ENCODE measurements at regions not wholly inside any gene's neighbourhood (a gene's known extent, or its start where the extent isn't known, plus 50 kb on each side); places are given as distances from the start of the nearest gene placed in this dataset.

- no peak for DNase-seq
Observed at GRCh38 chr1:184141361-184141880, 89.9 kb downstream of the TSEN15 start.

GRCh38 chr1:184143449-184143848 lies 91.9 kb downstream of the TSEN15 start:
- no peak for DNase-seq

DNA sequence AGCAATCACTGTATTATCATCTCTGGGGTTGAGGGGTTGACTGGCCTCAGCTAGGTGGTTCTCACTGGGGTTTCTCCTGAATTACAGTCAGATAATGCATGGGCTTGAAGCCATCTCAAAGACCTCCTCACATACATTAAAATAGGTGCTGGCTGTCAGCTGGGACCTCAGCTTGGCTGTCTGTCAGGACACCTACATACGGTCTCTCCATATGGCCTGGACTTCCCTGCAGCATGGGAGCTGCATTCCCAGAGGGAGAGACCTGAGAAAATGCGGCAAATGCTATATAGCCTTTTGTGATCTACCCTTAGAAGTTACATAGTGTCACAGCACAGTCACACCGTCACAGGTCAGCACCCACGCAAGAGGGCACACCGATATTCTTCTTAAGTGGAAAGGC lies 93.6 kb downstream of the TSEN15 start:
- DNase-seq, result no peak

- no peak for DNase-seq
Observed at GRCh38 chr1:184146202-184146601, 94.7 kb downstream of the TSEN15 start.

GRCh38 chr1:184150776-184151531 lies 99.4 kb downstream of the TSEN15 start:
- DNase-seq, result no peak

GRCh38 chr1:184152434-184152898 lies 100.9 kb downstream of the TSEN15 start:
- no peak for DNase-seq

GRCh38 chr1:184152974-184153373 lies 101.4 kb downstream of the TSEN15 start:
- DNase-seq, result no peak

DNA sequence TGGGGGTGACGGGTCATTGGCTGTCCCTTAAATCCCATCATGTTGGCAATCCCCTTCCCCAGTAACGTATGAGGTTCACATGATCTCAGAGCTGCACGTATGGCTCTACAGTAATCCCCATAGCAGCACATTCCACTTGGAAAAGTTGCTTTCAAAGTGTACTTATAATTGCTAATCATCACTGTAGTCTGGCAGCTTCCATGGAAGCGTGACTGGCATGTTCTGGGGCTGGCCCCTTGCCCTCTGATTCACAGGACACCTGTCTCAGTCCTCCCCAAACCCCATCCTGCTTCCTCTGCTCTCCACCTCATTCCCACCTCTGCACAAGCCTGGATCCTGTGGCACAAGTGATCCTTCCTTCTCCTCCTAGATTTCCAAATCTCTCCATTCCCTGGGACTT lies 102.2 kb downstream of the TSEN15 start:
- DNase-seq, result no peak

- no peak for DNase-seq
Observed at GRCh38 chr1:184156521-184157393, 105.2 kb downstream of the TSEN15 start.

DNA sequence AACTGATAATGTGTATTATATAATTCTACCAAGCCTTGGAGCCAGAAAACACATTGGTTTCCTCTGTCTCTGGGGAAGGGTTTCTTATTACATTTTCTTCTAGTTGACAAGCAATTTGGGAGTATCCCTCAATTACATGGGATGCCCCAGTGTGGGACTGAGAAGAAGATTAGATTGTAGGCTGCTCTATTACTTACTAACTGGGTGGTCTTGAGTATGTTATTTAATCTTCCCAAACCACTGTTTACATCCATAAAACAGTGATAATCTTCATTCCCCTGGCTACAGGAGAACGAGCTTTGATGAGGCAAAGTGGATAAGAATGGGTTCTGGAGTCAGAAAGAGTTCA lies 105.8 kb downstream of the TSEN15 start:
- DNase-seq, result no peak

DNA sequence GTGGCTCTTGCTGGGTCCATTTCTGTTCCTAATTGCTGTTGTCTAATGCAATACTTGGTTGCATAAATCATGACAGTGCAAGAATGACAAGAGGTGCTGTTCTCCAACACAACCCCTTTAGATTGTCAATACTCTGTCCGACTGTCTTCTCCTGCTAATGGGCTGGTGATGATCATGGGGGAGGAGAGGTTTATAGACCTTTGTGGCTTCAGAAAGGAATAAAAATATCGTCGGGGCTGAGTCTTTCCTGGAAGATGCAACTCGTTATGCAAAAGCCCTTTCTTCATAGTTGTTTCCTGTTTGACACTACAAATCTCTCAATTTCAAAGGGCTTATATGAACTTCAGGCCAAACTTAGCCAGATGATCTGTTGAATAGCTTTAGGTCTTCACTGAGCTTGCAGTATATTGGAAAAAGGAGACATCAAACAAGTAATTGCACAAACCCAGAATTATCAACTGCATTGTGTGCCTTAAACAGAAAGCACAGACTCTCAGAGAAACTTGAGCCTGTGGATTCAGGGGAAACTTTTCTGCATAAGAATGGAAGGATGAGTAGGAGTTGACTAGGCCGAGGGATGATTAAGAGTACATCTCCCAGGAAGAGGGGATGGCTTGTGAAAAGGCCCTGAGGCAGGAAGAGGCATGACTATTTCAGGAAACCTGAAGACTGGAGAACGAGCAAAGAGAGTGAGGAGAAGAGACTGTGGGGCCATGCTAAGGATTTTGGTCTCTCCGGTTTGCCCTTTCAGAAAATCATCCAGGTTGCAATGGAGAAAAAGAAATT lies 107.6 kb downstream of the TSEN15 start:
- no peak for DNase-seq

GRCh38 chr1:184160236-184160635 lies 108.7 kb downstream of the TSEN15 start:
- no peak for DNase-seq

GRCh38 chr1:184161071-184161698 lies 109.7 kb downstream of the TSEN15 start:
- DNase-seq, result no peak

GRCh38 chr1:184162281-184162680 lies 110.8 kb downstream of the TSEN15 start:
- DNase-seq, result no peak

- DNase-seq, result no peak
Observed at GRCh38 chr1:184163674-184164465, 112.3 kb downstream of the TSEN15 start.

GRCh38 chr1:184164536-184164935 lies 113.0 kb downstream of the TSEN15 start:
- DNase-seq, result no peak

- DNase-seq, result no peak
Observed at GRCh38 chr1:184166485-184166884, 115.0 kb downstream of the TSEN15 start.

- DNase-seq, result no peak
Observed at GRCh38 chr1:184167352-184167751, 115.8 kb downstream of the TSEN15 start.

DNA sequence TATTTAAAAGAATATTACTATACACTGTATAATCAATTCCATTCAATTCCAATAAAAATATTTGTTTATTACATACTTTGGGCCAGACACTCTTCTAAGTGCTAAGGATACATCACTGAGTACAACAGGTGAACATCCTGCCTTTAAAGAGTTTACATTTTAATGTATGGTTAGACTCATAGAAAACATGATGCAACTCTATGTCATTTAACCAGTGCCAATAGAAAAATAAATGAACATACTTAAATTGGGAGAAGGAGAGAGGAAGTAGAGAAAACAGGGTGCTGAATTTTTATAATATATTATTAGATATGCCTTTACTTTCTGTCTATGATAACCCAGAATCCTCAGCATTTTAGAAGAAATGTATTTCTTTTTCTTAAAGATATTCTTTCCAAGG lies 119.2 kb downstream of the TSEN15 start:
- DNase-seq, result no peak

DNA sequence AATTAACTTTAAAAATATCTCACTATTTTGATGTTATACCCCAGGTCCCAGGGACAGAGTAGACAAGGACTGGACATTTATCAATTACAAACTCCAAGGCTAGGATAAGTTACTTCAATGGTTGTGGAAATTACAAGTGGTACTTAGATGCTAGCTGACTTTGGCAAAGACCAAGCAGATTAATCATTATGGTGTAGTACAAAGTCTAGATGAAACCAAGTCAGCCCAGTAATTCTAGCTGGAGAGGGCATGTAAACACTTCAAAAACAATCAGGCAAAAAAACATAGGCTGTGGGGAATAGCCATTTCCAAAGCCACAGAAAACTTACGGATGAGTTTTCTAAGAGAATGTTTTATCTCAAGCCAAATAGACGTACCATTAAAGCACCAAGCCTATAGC lies 124.5 kb downstream of the TSEN15 start:
- DNase-seq, result peak; percentile 83

DNA sequence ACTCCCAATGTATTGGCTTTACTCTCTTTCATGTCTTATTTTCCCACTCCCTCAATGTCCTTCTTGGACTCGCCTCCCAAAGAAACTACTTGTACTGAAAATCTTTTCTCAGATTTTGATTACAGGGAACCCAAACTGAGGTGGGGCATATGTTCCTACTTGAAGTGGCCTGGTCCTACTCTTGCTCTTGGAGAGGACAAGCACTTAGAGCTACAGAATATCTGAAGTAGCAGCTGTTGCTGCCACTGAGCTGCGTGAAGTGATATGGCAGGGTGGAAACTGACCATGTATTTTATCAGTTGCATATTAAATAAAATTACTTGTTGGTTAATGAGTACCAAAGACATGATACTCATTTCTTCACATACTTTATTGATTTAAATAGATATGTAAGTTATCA lies 129.5 kb downstream of the TSEN15 start:
- no peak for DNase-seq

- DNase-seq, result no peak
Observed at GRCh38 chr1:184183919-184184318, 132.4 kb downstream of the TSEN15 start.

All from NCI-H510A treated with DMSO at 0.1 percent for 48 hours (cell line).